Inflammatory macrophage treated with lipopolysaccharide for 1 hour (primary cell): ENCODE measurements at regions not wholly inside any gene's neighbourhood (a gene's known extent, or its start where the extent isn't known, plus 50 kb on each side); places are given as distances from the start of the nearest gene placed in this dataset.
"Not testable (repeated sequence)": the region's sequence is repeated elsewhere in the genome, so short reads cannot be mapped to it uniquely, and the experiment has no call there.

Source experiments
- DNase-seq, 2 donors: peaks; one replicate each; pipeline ENCODE4 v3.0.0-alpha.2; 2020 to 2022

- no peak for DNase-seq
Observed at GRCh38 chrX:46152756-46153155, 392.5 kb downstream of the ZNF674 start.

- not testable (repeated sequence) for DNase-seq
Observed at GRCh38 chrX:46151332-46151731, 393.9 kb downstream of the ZNF674 start.

GRCh38 chrX:46144566-46144965 is 400.7 kb downstream of the ZNF674 start:
- DNase-seq: no peak

GRCh38 chrX:46140272-46140671 is 404.9 kb downstream of the ZNF674 start:
- DNase-seq: no peak

- DNase-seq: no peak
Observed at GRCh38 chrX:46130247-46130646, 415.0 kb downstream of the ZNF674 start.

- peak; percentile 10 to 48 for DNase-seq
Observed at GRCh38 chrX:46125111-46125510, 420.1 kb downstream of the ZNF674 start.

GRCh38 chrX:46117234-46117633 is 428.0 kb downstream of the ZNF674 start:
- DNase-seq: no peak

GRCh38 chrX:46087310-46087709 is 457.9 kb downstream of the ZNF674 start:
- not testable (repeated sequence) for DNase-seq

GRCh38 chrX:46080121-46080520 is 465.1 kb downstream of the ZNF674 start:
- not testable (repeated sequence) for DNase-seq

- no peak for DNase-seq
Observed at GRCh38 chrX:46072791-46073190, 472.4 kb downstream of the ZNF674 start.

- DNase-seq: no peak
Observed at GRCh38 chrX:46072372-46072771, 472.8 kb downstream of the ZNF674 start.

- DNase-seq: no peak
Observed at GRCh38 chrX:46070421-46070820, 474.8 kb downstream of the ZNF674 start.

GRCh38 chrX:46059316-46059715 is 485.9 kb downstream of the ZNF674 start:
- no peak for DNase-seq

- no peak for DNase-seq
Observed at GRCh38 chrX:46044486-46044885, 500.7 kb downstream of the ZNF674 start.

- DNase-seq: no peak
Observed at GRCh38 chrX:46040001-46040400, 505.2 kb downstream of the ZNF674 start.

- no peak for DNase-seq
Observed at GRCh38 chrX:46039526-46039925, 505.7 kb downstream of the ZNF674 start.

- no peak for DNase-seq
Observed at GRCh38 chrX:46036508-46036907, 508.7 kb downstream of the ZNF674 start.

GRCh38 chrX:46034868-46035267 is 510.4 kb downstream of the ZNF674 start:
- no peak for DNase-seq

GRCh38 chrX:46029777-46030176 is 515.4 kb downstream of the ZNF674 start:
- DNase-seq: no peak

- DNase-seq: no peak
Observed at GRCh38 chrX:46016296-46016695, 528.9 kb downstream of the ZNF674 start.

GRCh38 chrX:46015653-46016052 is 529.6 kb downstream of the ZNF674 start:
- DNase-seq: no peak

- DNase-seq: no peak
Observed at GRCh38 chrX:45992402-45993123, 552.7 kb downstream of the ZNF674 start.

- no peak for DNase-seq
Observed at GRCh38 chrX:45986971-45987370, 558.2 kb downstream of the ZNF674 start.

GRCh38 chrX:45986081-45986480 is 559.1 kb downstream of the ZNF674 start:
- no peak for DNase-seq
